GM18868 (cell line): ENCODE measurements at regions not wholly inside any gene's neighbourhood (a gene's known extent, or its start where the extent isn't known, plus 50 kb on each side); places are given as distances from the start of the nearest gene placed in this dataset.

Source experiments
- ATAC-seq: cut with Tn5 transposase; IDR thresholded peaks from one replicate; pipeline ENCODE4 v1.9.1; 2021; ENCODE audit warnings: mild to moderate bottlenecking, moderate library complexity; ENCODE audit not compliant: unreplicated experiment

GRCh38 chr3:34360713-34361112 lies 562.3 kb downstream of the PDCD6IP start:
- no peak for ATAC-seq

GRCh38 chr3:34361921-34362320 lies 563.5 kb downstream of the PDCD6IP start:
- ATAC-seq = peak; percentile 94

- ATAC-seq = no peak
These were observed 564.5 kb downstream of the PDCD6IP start for GRCh38 chr3:34362910-34363309.

- ATAC-seq = no peak
These were observed 565.5 kb downstream of the PDCD6IP start for GRCh38 chr3:34363881-34364280.

GRCh38 chr3:34364335-34364734 lies 565.9 kb downstream of the PDCD6IP start:
- ATAC-seq = no peak

GRCh38 chr3:34365231-34365630 lies 566.8 kb downstream of the PDCD6IP start:
- ATAC-seq = no peak

- no peak for ATAC-seq
These were observed 567.3 kb downstream of the PDCD6IP start for GRCh38 chr3:34365771-34366170.

- ATAC-seq = no peak
These were observed 569.1 kb downstream of the PDCD6IP start for GRCh38 chr3:34367521-34367920.

GRCh38 chr3:34374521-34374920 lies 576.1 kb downstream of the PDCD6IP start:
- no peak for ATAC-seq

- no peak for ATAC-seq
These were observed 578.3 kb downstream of the PDCD6IP start for GRCh38 chr3:34376691-34377090.

GRCh38 chr3:34377961-34378360 lies 579.5 kb downstream of the PDCD6IP start:
- no peak for ATAC-seq

GRCh38 chr3:34381243-34381642 lies 582.8 kb downstream of the PDCD6IP start:
- no peak for ATAC-seq

- ATAC-seq = no peak
These were observed 584.4 kb downstream of the PDCD6IP start for GRCh38 chr3:34382859-34383258.

- ATAC-seq = no peak
These were observed 587.9 kb downstream of the PDCD6IP start for GRCh38 chr3:34386309-34386708.

- ATAC-seq = no peak
These were observed 589.6 kb downstream of the PDCD6IP start for GRCh38 chr3:34387826-34388564.

- ATAC-seq = no peak
These were observed 590.4 kb downstream of the PDCD6IP start for GRCh38 chr3:34388830-34389229.

- no peak for ATAC-seq
These were observed 596.7 kb downstream of the PDCD6IP start for GRCh38 chr3:34394978-34395748.

- ATAC-seq = no peak
These were observed 597.9 kb downstream of the PDCD6IP start for GRCh38 chr3:34396288-34396687.

- no peak for ATAC-seq
These were observed 598.5 kb downstream of the PDCD6IP start for GRCh38 chr3:34396956-34397355.

- no peak for ATAC-seq
These were observed 601.0 kb downstream of the PDCD6IP start for GRCh38 chr3:34399401-34399800.

- ATAC-seq = no peak
These were observed 606.7 kb downstream of the PDCD6IP start for GRCh38 chr3:34405159-34405558.

- no peak for ATAC-seq
These were observed 608.9 kb downstream of the PDCD6IP start for GRCh38 chr3:34407281-34407680.
